OCI-M1 (cell line): ENCODE measurements at regions not wholly inside any gene's neighbourhood (a gene's known extent, or its start where the extent isn't known, plus 50 kb on each side); places are given as distances from the start of the nearest gene placed in this dataset.
A peak's percentile ranks its signal among the peaks of the same experiment; 100 is the strongest.

Experiments
- DNase-seq: peaks from one replicate; lab custom pipeline; 2025; lab: John Stamatoyannopoulos, UW

GRCh38 chr6:153787341-153787606 is 251.8 kb upstream of the OPRM1 start:
- no peak for DNase-seq

- peak; percentile 36 for DNase-seq
These were observed 257.7 kb upstream of the OPRM1 start for GRCh38 chr6:153781306-153781705.

- DNase-seq = no peak
These were observed 259.0 kb upstream of the OPRM1 start for GRCh38 chr6:153780011-153780410.

- no peak for DNase-seq
These were observed 260.8 kb upstream of the OPRM1 start for GRCh38 chr6:153778216-153778615.

- DNase-seq = no peak
These were observed 267.5 kb upstream of the OPRM1 start for GRCh38 chr6:153771577-153771976.

GRCh38 chr6:153767127-153767526 is 271.9 kb upstream of the OPRM1 start:
- DNase-seq = no peak

- DNase-seq = no peak
These were observed 280.5 kb upstream of the OPRM1 start for GRCh38 chr6:153758516-153758915.

GRCh38 chr6:153735761-153736160 is 303.3 kb upstream of the OPRM1 start:
- DNase-seq = no peak

- DNase-seq = peak; percentile 6
These were observed 309.9 kb upstream of the OPRM1 start for GRCh38 chr6:153729189-153729588.

GRCh38 chr6:153727885-153728284 is 311.2 kb upstream of the OPRM1 start:
- no peak for DNase-seq

- peak; percentile 66 for DNase-seq
These were observed 313.6 kb upstream of the OPRM1 start for GRCh38 chr6:153725456-153725855.

- no peak for DNase-seq
These were observed 318.3 kb upstream of the OPRM1 start for GRCh38 chr6:153720732-153721131.

GRCh38 chr6:153705429-153705828 is 333.6 kb upstream of the OPRM1 start:
- DNase-seq = no peak

GRCh38 chr6:153702671-153703070 is 336.4 kb upstream of the OPRM1 start:
- no peak for DNase-seq

- DNase-seq = no peak
These were observed 340.4 kb upstream of the OPRM1 start for GRCh38 chr6:153698637-153699036.

- no peak for DNase-seq
These were observed 341.0 kb upstream of the OPRM1 start for GRCh38 chr6:153698001-153698400.

GRCh38 chr6:153677522-153677921 is 361.5 kb upstream of the OPRM1 start:
- DNase-seq = no peak

GRCh38 chr6:153673750-153674149 is 365.3 kb upstream of the OPRM1 start:
- DNase-seq = no peak

- DNase-seq = peak; percentile 15
These were observed 365.8 kb upstream of the OPRM1 start for GRCh38 chr6:153673225-153673624.

- no peak for DNase-seq
These were observed 368.5 kb upstream of the OPRM1 start for GRCh38 chr6:153670403-153671026.

- no peak for DNase-seq
These were observed 370.3 kb upstream of the OPRM1 start for GRCh38 chr6:153668758-153669157.

GRCh38 chr6:153662982-153663381 is 376.1 kb upstream of the OPRM1 start:
- DNase-seq = peak; percentile 10

GRCh38 chr6:153645326-153645725 is 393.7 kb upstream of the OPRM1 start:
- no peak for DNase-seq

GRCh38 chr6:153644000-153644399 is 395.0 kb upstream of the OPRM1 start:
- no peak for DNase-seq

GRCh38 chr6:153634416-153634815 is 404.6 kb upstream of the OPRM1 start:
- DNase-seq = no peak
